Kidney (tissue), 13 donors: ENCODE measurements at regions not wholly inside any gene's neighbourhood (a gene's known extent, or its start where the extent isn't known, plus 50 kb on each side); places are given as distances from the start of the nearest gene placed in this dataset.
"Not testable (repeated sequence)": the region's sequence is repeated elsewhere in the genome, so short reads cannot be mapped to it uniquely, and the experiment has no call there.

Experiments
- DNase-seq, 5 donors: peaks; one replicate each; pipeline ENCODE4 v3.0.0-alpha.2; 2013 to 2020
- FAIRE-seq: peaks from 2 replicates; lab custom pipeline; 2012; peaks lifted over from hg19 to GRCh38; lab: Jason Lieb, UNC
- H3K27ac ChIP-seq, 2 donors: one replicate each; pipeline ENCODE4 v1.7.0; 2013; ENCODE audit warnings: low read depth in 2 of 2, low read length in 2 of 2, inconsistent platforms in 1 of 2
- H3K27me3 ChIP-seq: one replicate; pipeline ENCODE4 v1.7.1; 2013; ENCODE audit warnings: low read length, inconsistent platforms; ENCODE audit not compliant: control insufficient read depth, insufficient read depth
- H3K36me3 ChIP-seq, 3 donors: one replicate each; pipeline versions ENCODE4 v1.7.0 to v1.7.1; 2013; ENCODE audit warnings: low read length in 3 of 3, control low read depth in 1 of 3, inconsistent platforms in 1 of 3; ENCODE audit not compliant: insufficient read depth in 3 of 3, control insufficient read depth in 2 of 3
- H3K4me1 ChIP-seq, 3 donors: one replicate each; pipeline versions ENCODE4 v1.7.0 to v1.7.1; 2013; ENCODE audit warnings: low read length in 3 of 3, inconsistent platforms in 1 of 3, low read depth in 1 of 3; ENCODE audit not compliant: control insufficient read depth in 2 of 3, insufficient read depth in 2 of 3
- H3K4me3 ChIP-seq, 3 donors: one replicate each; pipeline versions ENCODE4 v1.7.0 to v1.8.1; 2013; ENCODE audit warnings: low read length in 3 of 3, control low read depth in 1 of 3, inconsistent platforms in 1 of 3
- H3K9ac ChIP-seq, 3 donors: one replicate each; pipeline versions ENCODE4 v1.7.0 to v1.7.1; 2013; ENCODE audit warnings: low read length in 3 of 3, control low read depth in 1 of 3, inconsistent platforms in 1 of 3
- H3K9me3 ChIP-seq, 3 donors: one replicate each; pipeline versions ENCODE4 v1.7.0 to v1.7.1; 2013; ENCODE audit warnings: low read length in 3 of 3, control low read depth in 1 of 3, inconsistent platforms in 1 of 3; ENCODE audit not compliant: control insufficient read depth in 2 of 3, insufficient read depth in 1 of 3
- CTCF ChIP-seq: IDR thresholded peaks from 3 replicates; pipeline ENCODE4 v1.5.1; 2012; ENCODE audit warnings: mild to moderate bottlenecking, moderate library complexity, borderline replicate concordance; ENCODE audit not compliant: insufficient read depth; ENCODE audit errors: extremely low read depth
- intact Hi-C: fragments of 100-400 bp; cut with DNase I; formaldehyde crosslinking; loops from one replicate; pipeline ENCODE4 v1.11.1; 2022
- donor health status: control.
- donor health status: control.
- donor health status: control.
- donor health status: control.
- donor health status: control.
- donor health status: DM: yes; HTN: yes; CAD: no.
- donor health status: Normal renal cell carcinoma (clear cell type).

DNA sequence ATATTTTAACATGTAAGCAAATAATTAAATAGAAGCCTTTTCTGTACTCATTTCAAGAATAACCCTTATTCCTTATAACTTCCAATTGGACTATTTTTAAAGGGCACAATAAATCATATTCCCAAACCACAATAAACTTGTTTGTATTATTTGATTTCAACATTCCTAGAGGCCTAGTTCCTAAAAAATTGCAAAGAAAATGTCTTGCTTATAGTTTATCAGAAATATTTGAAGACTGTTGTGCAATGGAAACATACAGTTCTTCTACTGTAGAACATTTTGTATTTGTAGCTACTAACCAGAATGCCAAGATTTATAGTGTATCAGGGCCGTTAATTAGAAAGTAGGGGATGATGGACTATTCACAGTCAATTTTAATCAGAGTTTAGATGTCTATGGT is 1037.0 kb upstream of the CDH18 start:
- intact Hi-C loops = no loop called here
- Histone ChIP-seq H3K36me3 (no peaks in the 10 kb centered on the region), H3K27ac (no peak overlapping the region), H3K4me3 (no peak overlapping the region), H3K9ac (no peak overlapping the region), H3K27me3 (no peaks in the 10 kb centered on the region), H3K9me3 (no peaks in the 10 kb centered on the region), H3K4me1 (no peaks in the 10 kb centered on the region)
- no peak for TF ChIP-seq CTCF
- FAIRE-seq (no peak), DNase-seq (no peak)

GRCh38 chr5:21013237-21013636 is 1025.2 kb upstream of the CDH18 start:
- FAIRE-seq = no peak
- no peak overlapping the region for H3K4me3 ChIP-seq

GRCh38 chr5:21007781-21008180 is 1019.8 kb upstream of the CDH18 start:
- Histone ChIP-seq H3K36me3 (no peaks in the 10 kb centered on the region), H3K27ac (no peak overlapping the region), H3K9ac (no peak overlapping the region), H3K9me3 (no peaks in the 10 kb centered on the region), H3K4me3 (no peak overlapping the region), H3K4me1 (no peaks in the 10 kb centered on the region), H3K27me3 (no peaks in the 10 kb centered on the region)
- FAIRE-seq (no peak), DNase-seq (no peak)
- intact Hi-C loops = no loop called here
- no peak for TF ChIP-seq CTCF

More at GRCh38 chr5:21013237-21013636, 1025.2 kb upstream of the CDH18 start:
- Histone ChIP-seq H3K4me1 (no peaks in the 10 kb centered on the region), H3K9ac (no peak overlapping the region), H3K27ac (no peak overlapping the region), H3K36me3 (no peaks in the 10 kb centered on the region), H3K27me3 (no peaks in the 10 kb centered on the region), H3K9me3 (peaks cover 0 to 4% (median 0%) of the 10 kb centered on the region in 3 donors)
- DNase-seq = no peak
- intact Hi-C loops = no loop called here
- no peak for TF ChIP-seq CTCF

DNA sequence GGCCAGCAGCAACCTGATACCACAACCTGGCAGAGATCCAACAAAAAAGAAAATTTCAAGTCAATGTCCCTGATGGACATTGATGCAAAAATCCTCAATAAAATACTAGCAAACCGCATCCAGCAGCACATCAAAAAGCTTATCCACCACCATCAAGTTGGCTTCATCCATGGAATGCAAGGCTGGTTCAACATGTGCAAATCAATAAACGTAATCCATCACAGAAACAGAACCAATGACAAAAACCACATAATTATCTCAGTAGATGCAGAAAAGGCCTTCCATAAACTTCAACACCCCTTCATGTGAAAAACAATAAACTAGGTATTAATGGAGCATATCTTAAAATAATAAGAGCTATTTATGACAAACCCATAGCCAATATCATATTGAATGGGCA is 1000.9 kb upstream of the CDH18 start:
- intact Hi-C loops, H3K9ac ChIP-seq, H3K27ac ChIP-seq, H3K36me3 ChIP-seq, DNase-seq, H3K9me3 ChIP-seq, H3K27me3 ChIP-seq, FAIRE-seq, H3K4me1 ChIP-seq, H3K4me3 ChIP-seq: not testable (repeated sequence)
